ENCODE measurements at regions not wholly inside any gene's neighbourhood (a gene's known extent, or its start where the extent isn't known, plus 50 kb on each side); places are given as distances from the start of the nearest gene placed in this dataset.
"Not testable (repeated sequence)": the region's sequence is repeated elsewhere in the genome, so short reads cannot be mapped to it uniquely, and the experiment has no call there.

DNA sequence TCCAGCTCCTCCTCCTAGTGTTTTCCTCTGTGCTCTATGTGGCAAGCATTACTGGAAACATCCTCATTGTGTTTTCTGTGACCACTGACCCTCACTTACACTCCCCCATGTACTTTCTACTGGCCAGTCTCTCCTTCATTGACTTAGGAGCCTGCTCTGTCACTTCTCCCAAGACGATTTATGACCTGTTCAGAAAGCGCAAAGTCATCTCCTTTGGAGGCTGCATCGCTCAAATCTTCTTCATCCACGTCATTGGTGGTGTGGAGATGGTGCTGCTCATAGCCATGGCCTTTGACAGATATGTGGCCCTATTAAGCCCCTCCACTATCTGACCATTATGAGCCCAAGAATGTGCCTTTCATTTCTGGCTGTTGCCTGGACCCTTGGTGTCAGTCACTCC, 64.0 kb downstream of the OR4F15 start:
- H3K9me3 ChIP-seq (ENCODE audit: severe bottlenecking); H3K4me3 ChIP-seq (ENCODE audit: low read depth, low read length); H3K36me3 ChIP-seq; DNase-seq; H3K27me3 ChIP-seq (ENCODE audit: insufficient read depth, low read depth, severe bottlenecking); H3K27ac ChIP-seq: not testable (repeated sequence)

DNA sequence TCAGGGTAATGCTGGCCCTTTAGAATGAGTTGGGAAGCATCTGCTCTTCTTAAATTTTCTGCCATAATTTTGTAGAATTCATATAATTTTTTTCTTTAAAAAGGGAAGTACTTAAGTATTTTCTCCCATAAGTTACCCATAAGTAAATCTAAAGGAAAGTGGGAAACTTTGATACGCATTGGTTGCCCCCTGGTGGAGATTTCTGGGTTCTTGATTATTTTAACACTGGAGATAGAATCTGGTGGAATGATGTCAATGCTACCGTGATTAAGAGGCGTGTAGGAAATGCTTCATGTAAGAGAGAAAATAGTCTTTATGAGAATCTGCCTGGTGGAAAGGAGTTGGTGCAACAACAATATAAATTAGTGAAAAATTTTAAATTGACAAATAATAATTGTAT, 65.6 kb downstream of the OR4F15 start:
- H3K27me3 ChIP-seq (ENCODE audit: insufficient read depth, low read depth, severe bottlenecking); DNase-seq; H3K9me3 ChIP-seq (ENCODE audit: severe bottlenecking); H3K36me3 ChIP-seq; H3K4me3 ChIP-seq (ENCODE audit: low read depth, low read length); H3K27ac ChIP-seq: not testable (repeated sequence)

DNA sequence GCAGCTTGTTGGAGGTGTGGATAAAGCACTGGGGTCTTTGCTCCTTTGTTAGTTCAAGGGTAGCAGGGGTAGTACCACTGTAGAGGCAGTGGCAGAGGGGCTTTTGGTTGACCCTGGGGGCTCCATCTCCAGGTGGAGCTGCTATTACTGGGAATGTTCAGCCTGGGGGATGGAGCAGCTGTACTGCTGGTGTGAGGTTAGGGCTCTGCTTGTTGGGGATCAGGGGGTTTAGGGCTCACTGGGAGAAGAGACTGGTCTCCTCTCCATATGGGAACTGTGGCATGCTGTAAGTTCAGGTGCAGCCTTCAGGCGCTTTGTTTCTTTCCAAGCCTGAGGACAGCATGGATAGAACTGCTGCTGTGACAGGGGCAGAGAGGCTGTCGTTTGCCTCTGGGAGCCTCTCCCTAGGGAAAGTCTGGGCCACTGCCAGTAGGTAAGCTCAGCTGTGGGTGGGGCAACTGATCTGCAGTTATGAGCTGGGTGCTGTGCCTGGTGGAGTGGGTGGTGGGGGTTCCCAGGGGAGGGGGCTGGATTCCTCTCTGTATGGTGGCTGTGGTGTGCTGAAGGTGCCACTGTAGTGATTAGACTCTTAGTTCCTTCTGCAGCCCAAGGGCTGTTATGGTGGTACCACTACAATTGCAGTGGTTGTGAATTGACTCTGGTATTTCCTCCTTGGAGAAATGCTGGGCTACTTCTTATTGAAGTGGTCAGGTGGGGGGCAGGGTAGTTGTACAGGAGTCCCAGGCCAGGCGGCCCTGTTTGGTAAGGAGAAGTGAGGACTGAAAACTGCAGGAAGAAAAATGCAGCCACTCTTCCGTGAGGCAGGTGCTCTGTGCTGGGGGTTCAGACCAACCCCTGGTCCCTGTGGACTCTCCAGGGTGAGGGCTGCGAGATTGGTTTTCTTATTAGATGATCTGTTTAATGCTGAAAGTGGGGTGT, 100.6 kb downstream of the OR4F15 start:
- not testable (repeated sequence) for DNase-seq; H3K27me3 ChIP-seq (ENCODE audit: insufficient read depth, low read depth, severe bottlenecking); H3K36me3 ChIP-seq; H3K4me3 ChIP-seq (ENCODE audit: low read depth, low read length); H3K9me3 ChIP-seq (ENCODE audit: severe bottlenecking); H3K27ac ChIP-seq

DNA sequence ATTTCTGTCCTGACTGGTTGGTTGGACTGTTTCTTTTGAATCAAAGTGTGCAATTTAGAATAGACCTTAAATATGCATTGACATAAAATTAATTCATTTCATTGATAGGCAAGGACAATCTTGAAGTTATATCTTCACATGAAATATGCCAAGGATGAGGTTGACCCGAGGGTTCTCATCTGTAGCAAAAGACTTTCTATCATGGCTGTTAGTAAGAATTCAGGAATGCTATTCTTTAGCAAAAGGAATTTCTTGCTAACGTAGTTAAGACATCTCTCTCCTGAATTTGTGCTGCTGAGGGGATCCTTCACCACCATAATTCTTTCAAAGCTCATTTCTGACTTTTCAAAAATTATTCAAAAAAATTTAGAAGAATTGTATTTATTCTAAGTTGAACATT, 112.6 kb downstream of the OR4F15 start:
- not testable (repeated sequence) for H3K27me3 ChIP-seq (ENCODE audit: insufficient read depth, low read depth, severe bottlenecking); H3K36me3 ChIP-seq; H3K9me3 ChIP-seq (ENCODE audit: severe bottlenecking); H3K4me3 ChIP-seq (ENCODE audit: low read depth, low read length); DNase-seq; H3K27ac ChIP-seq

DNA sequence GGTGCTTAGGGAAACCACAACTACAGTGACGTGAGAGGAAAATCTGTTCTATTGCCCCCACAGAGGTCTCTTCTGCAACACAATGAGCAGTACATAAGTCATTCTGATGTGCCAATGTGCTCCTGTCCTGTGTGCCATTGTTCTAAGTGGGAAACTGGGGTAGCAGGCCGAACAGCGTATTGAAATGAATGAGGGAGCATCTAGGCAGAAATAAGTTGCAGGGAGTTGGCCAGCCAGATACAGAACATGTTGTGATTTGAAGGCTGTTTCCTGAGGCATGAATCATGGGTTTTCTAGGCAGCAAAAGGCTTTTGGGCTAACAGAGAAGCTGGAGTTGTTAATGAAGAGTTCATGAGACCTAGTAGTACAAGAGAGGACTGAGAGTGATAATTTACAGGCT, 122.5 kb downstream of the OR4F15 start:
- DNase-seq; H3K9me3 ChIP-seq (ENCODE audit: severe bottlenecking); H3K27ac ChIP-seq; H3K4me3 ChIP-seq (ENCODE audit: low read depth, low read length); H3K36me3 ChIP-seq; H3K27me3 ChIP-seq (ENCODE audit: insufficient read depth, low read depth, severe bottlenecking): not testable (repeated sequence)

DNA sequence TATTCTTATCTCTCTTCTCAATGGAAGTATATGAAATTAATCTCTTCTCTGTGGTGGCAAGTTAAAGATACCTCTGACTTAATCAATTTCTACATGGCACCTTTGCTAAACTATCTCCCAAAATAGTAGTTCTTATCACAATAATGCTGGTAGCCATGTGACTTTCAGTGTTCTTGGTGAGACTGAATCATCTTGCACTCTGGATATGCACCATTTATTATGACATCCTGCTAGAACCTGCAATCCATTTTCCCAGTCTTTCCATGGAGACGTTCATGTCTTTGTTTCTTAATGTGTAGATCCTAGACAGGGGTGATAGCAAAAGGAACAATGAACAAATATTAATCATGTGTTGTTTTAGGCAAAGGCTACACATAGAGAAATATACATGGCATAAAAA, 125.4 kb downstream of the OR4F15 start:
- H3K36me3 ChIP-seq; H3K27me3 ChIP-seq (ENCODE audit: insufficient read depth, low read depth, severe bottlenecking); H3K9me3 ChIP-seq (ENCODE audit: severe bottlenecking); DNase-seq; H3K27ac ChIP-seq; H3K4me3 ChIP-seq (ENCODE audit: low read depth, low read length): not testable (repeated sequence)

DNA sequence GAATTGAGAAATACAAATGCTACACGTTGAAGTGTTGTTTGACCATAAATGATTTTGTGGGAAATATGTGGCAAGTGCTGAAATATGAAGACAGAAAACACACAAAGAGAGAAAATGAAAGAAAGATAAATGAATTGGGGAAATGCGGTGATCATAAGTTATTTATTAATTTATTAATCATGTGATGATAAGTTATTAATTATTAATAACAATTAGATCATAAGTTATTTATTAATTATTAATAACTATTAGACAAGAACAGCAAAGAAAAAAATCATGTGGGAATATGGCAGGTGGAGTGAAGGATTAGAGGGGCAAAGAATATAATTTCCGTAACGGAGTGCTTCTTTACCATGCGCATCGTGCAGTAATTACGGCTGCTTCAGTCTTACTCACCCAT, 126.6 kb downstream of the OR4F15 start:
- not testable (repeated sequence) for H3K4me3 ChIP-seq (ENCODE audit: low read depth, low read length); DNase-seq; H3K27me3 ChIP-seq (ENCODE audit: insufficient read depth, low read depth, severe bottlenecking); H3K36me3 ChIP-seq; H3K9me3 ChIP-seq (ENCODE audit: severe bottlenecking); H3K27ac ChIP-seq

DNA sequence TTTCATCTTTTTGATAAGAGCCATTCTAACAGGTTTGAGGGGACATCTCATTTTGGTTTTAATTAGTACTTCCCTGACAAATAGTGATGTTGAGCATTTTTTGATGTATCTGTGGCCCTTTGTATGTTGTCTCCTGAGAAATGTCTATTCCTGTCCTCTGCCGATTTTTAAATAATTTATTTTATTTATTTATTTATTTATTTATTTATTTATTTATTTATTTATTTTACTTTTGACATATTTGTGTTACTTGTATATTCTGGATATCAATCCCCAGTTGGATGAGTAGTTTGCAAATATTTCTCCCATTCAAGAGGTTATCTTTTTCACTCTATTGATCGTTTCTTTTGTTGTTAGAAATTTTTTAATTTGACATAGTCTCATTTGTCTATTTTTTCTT, 133.9 kb downstream of the OR4F15 start:
- not testable (repeated sequence) for H3K27ac ChIP-seq; H3K36me3 ChIP-seq; DNase-seq; H3K4me3 ChIP-seq (ENCODE audit: low read depth, low read length); H3K9me3 ChIP-seq (ENCODE audit: severe bottlenecking); H3K27me3 ChIP-seq (ENCODE audit: insufficient read depth, low read depth, severe bottlenecking)

DNA sequence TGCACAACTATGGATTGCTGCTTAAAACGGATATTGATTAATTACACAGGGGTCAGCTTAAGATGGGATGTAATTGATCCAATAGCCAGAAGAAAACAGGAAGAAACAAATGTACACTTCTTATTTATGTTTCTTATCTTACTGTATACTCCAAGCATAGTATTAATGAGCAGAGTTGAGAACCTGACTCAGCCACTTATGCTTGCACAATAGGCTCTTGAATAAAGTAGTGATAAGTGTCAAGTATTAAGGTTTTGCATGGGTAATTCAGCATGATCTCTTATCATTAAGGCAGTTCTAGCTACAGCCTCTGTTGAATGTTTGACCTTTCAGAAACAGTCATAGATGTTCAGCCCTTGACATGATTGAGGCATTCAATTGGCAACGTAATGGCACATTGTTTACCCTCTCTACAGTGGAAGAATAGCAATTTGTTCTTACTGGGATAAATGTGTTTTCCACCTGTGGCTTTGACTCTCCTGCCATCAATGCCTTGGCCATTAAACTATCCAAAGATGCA, 136.5 kb downstream of the OR4F15 start:
- H3K4me3 ChIP-seq (ENCODE audit: low read depth, low read length); H3K27me3 ChIP-seq (ENCODE audit: insufficient read depth, low read depth, severe bottlenecking); H3K36me3 ChIP-seq; DNase-seq; H3K9me3 ChIP-seq (ENCODE audit: severe bottlenecking); H3K27ac ChIP-seq: not testable (repeated sequence)

DNA sequence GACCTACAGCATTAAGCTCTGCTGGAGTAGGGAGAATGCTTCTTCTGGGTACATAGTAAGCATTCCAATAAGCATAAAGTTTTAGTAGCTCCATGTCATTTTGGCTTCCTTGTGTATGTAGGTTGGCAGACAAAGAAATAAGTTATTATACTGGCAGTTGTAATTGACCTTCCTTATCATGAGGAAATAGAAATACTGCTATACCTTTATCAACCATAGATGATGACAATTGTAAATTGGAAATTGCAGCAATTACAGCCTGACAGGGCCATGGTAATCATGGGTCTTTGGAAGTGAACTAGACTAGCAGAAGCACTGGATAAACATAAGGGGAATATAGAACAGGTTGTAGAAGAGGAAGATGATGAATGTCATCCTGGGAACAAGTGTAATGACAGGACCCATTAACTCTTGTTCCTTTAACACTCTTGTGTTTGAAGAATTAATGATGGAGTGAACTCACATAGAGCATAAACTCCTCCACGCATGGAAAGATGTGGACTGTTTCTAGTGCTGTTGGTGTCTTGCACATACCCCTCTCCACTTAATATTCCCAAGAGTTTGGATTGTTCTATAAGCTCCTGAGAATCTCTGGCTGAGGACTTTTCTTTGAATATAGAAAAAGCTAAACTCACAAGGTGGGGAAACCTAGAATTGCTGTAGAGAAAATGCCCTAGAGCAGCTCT, 137.5 kb downstream of the OR4F15 start:
- H3K9me3 ChIP-seq (ENCODE audit: severe bottlenecking); H3K4me3 ChIP-seq (ENCODE audit: low read depth, low read length); H3K27ac ChIP-seq; DNase-seq; H3K27me3 ChIP-seq (ENCODE audit: insufficient read depth, low read depth, severe bottlenecking); H3K36me3 ChIP-seq: not testable (repeated sequence)

DNA sequence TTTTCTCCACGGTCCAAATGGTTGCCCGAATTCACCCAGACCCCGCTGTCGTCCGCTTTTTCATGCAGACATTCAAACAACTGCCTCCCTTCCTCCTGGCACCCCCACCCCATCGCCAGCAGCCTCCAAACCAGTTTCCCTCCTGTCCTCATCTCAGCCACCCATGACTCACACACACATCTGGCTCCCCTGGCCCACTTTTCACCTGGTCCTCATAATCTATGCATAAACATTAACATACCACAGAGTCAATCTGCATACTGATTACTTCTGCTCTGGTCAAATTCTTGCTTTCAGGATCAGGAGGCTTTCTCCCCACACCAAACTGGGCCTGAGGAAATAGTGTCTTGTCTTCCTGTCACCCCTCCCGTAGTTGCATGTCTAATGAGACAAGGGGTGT, 142.0 kb downstream of the OR4F15 start:
- DNase-seq: peak; percentile 5
- H3K4me3 ChIP-seq (ENCODE audit: low read depth, low read length); H3K27me3 ChIP-seq (ENCODE audit: insufficient read depth, low read depth, severe bottlenecking); H3K36me3 ChIP-seq; H3K9me3 ChIP-seq (ENCODE audit: severe bottlenecking); H3K27ac ChIP-seq: not testable (repeated sequence)

DNA sequence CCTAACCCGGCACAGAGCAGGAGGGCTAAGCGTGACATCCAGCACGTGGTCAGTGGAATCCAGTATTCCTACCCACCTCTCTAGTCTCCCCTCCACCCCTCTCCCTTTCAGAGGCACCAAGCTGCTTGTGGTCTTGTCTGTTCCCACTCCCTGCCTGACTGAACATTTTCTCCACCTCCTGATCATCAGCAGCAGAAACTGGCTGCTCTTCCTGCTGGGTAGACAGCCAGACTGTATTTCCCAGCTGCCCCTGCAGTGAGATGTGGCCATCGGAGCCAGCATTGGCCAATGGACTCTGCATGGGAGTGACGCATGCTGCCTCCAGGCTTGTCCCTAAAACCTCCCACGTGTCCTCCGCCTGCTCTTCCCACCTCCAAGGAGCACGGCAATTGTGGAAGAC, 143.8 kb downstream of the OR4F15 start:
- H3K36me3 ChIP-seq; H3K27me3 ChIP-seq (ENCODE audit: insufficient read depth, low read depth, severe bottlenecking); DNase-seq; H3K27ac ChIP-seq; H3K9me3 ChIP-seq (ENCODE audit: severe bottlenecking); H3K4me3 ChIP-seq (ENCODE audit: low read depth, low read length): not testable (repeated sequence)

DNA sequence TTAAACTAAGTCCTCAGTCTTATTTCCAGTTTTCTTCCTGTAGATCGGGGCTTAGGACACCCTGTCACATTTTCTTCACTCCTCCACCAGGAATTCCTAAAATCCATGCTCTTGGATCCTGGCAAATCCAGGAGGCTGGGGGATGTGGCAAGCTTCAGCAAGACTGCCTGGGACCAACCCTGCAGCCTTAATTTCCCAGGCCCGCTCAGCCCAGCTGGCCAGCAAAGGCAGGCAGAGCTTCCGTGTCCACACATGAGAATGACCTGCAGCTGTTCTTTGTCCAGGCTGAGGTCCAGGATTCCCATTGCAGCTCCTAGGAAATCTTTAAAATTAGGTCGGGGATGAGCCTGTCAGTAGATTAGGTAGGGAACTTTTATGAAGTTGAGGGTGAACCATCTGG, 146.7 kb downstream of the OR4F15 start:
- H3K9me3 ChIP-seq (ENCODE audit: severe bottlenecking); H3K36me3 ChIP-seq; H3K4me3 ChIP-seq (ENCODE audit: low read depth, low read length); H3K27me3 ChIP-seq (ENCODE audit: insufficient read depth, low read depth, severe bottlenecking); H3K27ac ChIP-seq: not testable (repeated sequence)
- DNase-seq: peak; percentile 11

DNA sequence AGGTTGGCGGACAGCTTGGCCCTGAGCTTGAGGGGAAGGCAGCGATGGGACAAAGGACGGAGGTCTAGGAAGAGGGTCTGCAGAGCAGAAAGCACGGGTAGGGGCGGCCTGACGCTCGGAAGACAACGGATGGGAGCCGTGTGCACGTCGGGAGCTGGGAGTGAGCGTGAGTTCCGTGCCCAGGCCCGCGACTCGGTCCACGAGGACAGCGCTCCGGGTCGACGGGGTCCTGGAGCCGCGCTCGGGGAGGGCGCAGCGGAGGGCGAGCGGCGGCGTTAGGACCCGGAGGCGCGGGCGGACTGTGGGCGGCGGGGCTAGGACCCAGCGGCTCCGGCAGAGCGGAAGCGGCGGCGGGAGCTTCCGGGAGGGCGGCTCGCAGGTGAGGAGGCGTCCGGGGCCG, 149.3 kb downstream of the OR4F15 start:
- H3K9me3 ChIP-seq (ENCODE audit: severe bottlenecking); H3K27ac ChIP-seq; H3K36me3 ChIP-seq; H3K4me3 ChIP-seq (ENCODE audit: low read depth, low read length); H3K27me3 ChIP-seq (ENCODE audit: insufficient read depth, low read depth, severe bottlenecking); DNase-seq: not testable (repeated sequence)

DNA sequence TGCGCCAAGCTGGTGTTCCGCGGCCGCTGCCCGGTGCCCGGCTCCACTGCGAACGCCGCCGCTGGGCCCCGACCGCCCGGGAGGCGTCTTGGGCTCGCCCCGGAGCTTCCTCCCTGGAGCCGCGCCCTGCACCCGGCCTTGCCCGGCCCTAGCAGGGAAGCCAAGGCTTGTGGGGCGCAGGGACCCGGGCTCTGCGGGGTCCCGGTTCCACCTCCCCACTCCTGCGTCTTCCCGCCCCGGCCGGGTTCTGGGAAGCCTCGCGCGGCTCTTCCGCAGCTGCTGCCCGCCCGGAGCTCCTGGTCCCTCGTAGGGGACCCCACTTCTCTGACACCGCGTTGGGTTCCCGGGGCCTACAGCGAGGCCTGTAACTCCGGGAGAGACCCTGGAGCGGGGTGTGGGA, 149.8 kb downstream of the OR4F15 start:
- not testable (repeated sequence) for H3K27ac ChIP-seq; H3K36me3 ChIP-seq; H3K9me3 ChIP-seq (ENCODE audit: severe bottlenecking); H3K27me3 ChIP-seq (ENCODE audit: insufficient read depth, low read depth, severe bottlenecking); DNase-seq; H3K4me3 ChIP-seq (ENCODE audit: low read depth, low read length)
